ENCODE measurements at regions not wholly inside any gene's neighbourhood (a gene's known extent, or its start where the extent isn't known, plus 50 kb on each side); places are given as distances from the start of the nearest gene placed in this dataset.

DNA sequence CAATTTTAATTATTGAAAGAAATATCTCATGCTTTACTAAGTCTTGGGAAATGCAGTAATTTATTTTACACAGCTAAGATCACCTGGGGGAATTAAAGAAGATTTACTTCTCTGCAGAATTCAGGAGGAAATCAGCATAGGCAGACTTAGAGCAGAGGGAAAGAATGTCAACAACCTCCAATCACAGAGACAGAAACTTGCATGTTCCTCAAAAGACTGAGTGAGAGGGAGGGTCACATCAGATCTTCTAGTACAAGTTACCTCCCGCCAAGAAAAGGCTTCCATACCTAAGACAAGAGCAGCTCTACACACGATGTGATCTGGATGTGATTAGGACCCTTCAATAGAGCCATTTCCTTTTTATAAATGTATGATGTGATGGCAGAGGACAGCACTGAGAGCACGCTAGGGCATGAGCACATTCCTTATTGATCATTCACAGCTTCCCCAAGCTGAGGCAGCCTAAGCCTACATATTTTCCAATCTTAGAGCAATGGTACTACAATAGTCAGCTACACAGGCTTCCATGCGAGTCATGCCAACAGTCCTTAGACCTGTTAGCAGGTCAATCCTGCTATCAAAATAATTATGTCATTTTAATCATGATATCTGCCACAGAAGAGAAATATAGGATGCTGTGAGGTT is 403.3 kb downstream of the ETNK1 start:
- TF ChIP-seq CTCF (IDR thresholded peaks at IDR 0.05) (no peak), POLR2A (IDR thresholded peaks at IDR 0.05) (no peak)
